Middle frontal gyrus (tissue), 1 donor: ENCODE measurements at regions not wholly inside any gene's neighbourhood (a gene's known extent, or its start where the extent isn't known, plus 50 kb on each side); places are given as distances from the start of the nearest gene placed in this dataset.

Experiments
- DNase-seq: peaks from one replicate; pipeline ENCODE4 v3.0.0-alpha.2; 2015; ENCODE audit warnings: low spot score; ENCODE audit errors: extremely low spot score

DNA sequence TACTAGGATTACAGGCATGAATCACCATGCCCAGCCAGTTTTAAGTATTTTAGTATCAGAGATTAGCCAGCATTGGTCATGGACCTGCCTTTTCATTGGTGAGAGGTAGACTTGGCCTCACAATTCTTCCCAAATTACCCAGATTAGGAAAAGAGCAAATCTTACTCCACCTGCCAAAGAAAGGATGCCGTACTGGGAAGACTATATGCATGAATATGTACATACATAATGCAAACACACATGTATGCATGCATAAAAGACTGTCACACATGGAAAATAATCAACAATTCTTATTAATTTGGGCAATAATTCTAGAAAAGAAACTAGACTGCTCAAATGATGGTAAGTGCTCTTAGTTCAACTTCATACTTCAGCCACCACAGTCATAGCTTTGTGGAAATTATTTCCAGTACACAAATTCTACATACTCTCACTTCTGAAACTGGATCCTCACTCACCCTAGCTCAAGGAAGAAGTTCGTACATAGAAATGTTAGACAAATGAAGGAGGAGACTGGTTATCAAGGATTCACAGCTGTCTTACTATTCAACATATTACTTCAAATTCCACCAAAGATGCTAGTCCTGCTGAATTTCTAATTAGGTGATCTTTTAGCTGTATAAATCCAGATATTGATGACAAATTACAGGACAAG lies 73.7 kb downstream of the MINAR2 start:
- DNase-seq, result no peak

DNA sequence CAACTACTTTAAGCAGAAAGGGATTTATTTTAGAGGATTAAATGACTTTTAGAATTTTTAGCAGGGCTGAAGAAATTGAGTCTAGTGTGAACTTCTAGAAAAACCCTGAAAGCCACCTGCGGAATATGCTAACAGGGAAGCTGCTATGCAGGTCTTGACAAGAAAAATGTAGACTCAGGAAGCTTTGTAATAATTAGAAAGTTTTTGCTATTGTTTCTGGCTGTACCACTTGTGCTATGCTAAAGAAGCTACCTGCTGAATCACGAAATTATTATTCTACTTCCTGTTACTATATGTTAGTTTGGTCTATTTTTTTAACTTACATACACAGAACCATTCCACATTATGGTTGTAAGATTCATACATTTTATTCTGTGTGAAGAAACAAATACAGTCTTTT lies 74.0 kb upstream of the CHSY3 start:
- no peak for DNase-seq

DNA sequence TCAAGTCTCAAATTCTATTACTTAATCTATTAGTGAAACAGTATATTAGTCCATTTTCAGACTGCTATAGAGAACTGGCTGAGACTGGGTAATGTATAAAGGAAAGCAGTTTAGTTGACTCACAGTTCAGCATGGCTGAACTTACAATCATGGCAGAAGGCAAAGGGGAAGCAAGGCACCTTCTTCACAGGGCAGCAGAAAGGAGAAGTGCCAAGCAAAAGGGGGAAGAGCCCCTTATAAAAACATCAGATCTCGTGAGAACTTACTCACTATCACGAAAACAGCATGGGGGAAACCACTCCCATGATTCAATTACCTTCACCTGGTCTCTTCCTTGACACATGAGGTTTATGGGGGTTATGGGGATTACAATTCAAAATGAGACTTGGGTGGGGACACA lies 67.9 kb upstream of the CHSY3 start:
- no peak for DNase-seq

DNA sequence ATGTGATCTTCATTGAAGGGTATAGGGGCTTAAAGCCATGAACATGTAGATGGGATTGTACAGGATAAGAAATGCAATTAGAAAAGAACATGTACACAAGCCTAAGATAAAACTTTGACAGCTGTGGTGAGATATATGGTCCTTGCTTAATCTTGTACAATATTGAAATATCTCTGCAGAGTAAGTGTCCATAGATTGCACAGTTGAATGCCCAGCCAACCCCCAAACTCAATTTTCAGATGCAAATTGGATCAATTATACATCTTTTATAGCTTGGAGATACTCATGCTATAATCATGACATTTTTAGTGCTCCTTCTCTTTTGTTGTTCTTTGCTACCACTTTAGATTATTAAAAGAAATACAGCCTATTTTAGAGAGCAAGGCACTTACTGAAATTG lies 59.5 kb upstream of the CHSY3 start:
- no peak for DNase-seq

DNA sequence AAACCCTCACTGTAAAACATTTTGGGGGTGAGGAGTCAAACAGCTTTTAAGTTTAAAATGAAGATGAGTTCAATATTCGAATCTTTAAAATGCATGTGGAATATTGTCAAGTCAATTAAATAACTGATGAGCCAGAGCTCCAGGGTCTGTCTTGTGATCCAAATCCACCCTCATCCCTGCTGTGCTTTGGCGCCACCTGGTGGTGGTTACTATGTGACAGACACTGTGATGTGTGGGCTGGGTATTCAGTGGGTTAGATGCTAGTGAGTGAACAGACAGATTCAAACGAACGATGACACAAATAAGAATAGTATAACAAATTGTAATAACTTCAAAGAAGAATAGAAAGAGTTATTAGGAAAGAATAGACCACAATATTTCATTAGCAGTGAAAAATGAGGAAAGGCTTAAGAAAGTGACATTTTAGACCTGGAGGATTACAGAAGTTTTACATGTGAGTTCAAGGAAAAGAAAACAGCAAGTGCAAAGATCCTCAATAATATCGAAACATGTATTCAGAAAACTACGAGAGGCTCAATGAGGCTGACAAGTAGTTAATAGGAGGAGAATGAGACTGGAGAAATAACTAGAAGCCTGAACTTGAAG lies 51.4 kb upstream of the CHSY3 start:
- peak; percentile 66 for DNase-seq

DNA sequence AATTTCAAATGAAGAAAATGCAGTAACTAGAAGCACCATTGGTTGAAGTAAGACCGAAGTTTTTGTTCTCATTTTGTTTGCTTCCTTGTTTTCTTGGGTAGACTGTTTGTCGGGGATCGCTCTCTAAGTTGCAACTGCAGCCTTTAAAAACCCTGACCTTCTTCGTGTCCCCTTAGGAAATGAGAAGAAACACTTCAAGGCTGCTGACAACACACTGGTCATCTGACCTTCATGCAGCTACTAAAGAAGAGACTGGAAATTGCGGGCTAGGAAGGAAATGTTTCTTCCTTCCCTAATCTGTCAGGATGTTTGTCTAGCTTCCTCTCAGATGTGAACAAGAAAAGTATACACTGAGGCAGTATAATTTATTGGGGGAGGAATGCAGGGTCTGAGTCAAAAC lies 50.7 kb upstream of the CHSY3 start:
- no peak for DNase-seq
